Naive thymus-derived CD4-positive, alpha-beta T cell (primary cell): ENCODE measurements at regions not wholly inside any gene's neighbourhood (a gene's known extent, or its start where the extent isn't known, plus 50 kb on each side); places are given as distances from the start of the nearest gene placed in this dataset.

ENCODE experiments used
- ATAC-seq: fragments of 150-1000 bp; cut with Tn5 transposase; 2 replicates; pipeline ENCODE4 v1.10.0; 2021; ENCODE audit warnings: mild to moderate bottlenecking, moderate library complexity
- CTCF ChIA-PET: fragments of 350-600 bp; sonication (Branson Sonifier 250); formaldehyde crosslinking; loops from one replicate; lab custom pipeline; 2021; ENCODE audit warnings: antibody characterized with exemption; lab: Charles Lee
- POLR2A ChIA-PET: fragments of 350-600 bp; sonication (Branson Sonifier 250); formaldehyde crosslinking; loops from one replicate; lab custom pipeline; 2021; ENCODE audit warnings: antibody characterized with exemption, inconsistent platforms; lab: Charles Lee
- DNase-seq, 9 donors: peaks; one replicate each; pipeline versions ENCODE4 v3.0.0 to v3.0.0-alpha.2; 2020 to 2022; ENCODE audit warnings: mixed read lengths in 1 of 9
- H3K27ac ChIP-seq: one replicate; pipeline ENCODE4 v1.7.0; 2013; ENCODE audit warnings: mild to moderate bottlenecking, low read depth, low read length, moderate library complexity
- H3K27me3 ChIP-seq, 2 donors: one replicate each; pipeline ENCODE4 v1.7.0; 2013; ENCODE audit warnings: low read length in 2 of 2, mild to moderate bottlenecking in 2 of 2, moderate library complexity in 2 of 2; ENCODE audit not compliant: control insufficient read depth in 2 of 2, insufficient read depth in 2 of 2
- H3K36me3 ChIP-seq, 3 experiments: 1 replicate in 2 of 3; 2 replicates in 1 of 3; pipeline ENCODE4 v1.7.0; 2013; ENCODE audit warnings: low read length in 3 of 3, mild to moderate bottlenecking in 3 of 3, moderate library complexity in 1 of 3; ENCODE audit not compliant: insufficient read depth in 3 of 3, control insufficient read depth in 2 of 3
- H3K4me1 ChIP-seq, 2 donors: one replicate each; pipeline ENCODE4 v1.7.0; 2013; ENCODE audit warnings: low read length in 2 of 2, mild to moderate bottlenecking in 2 of 2, moderate library complexity in 1 of 2; ENCODE audit not compliant: control insufficient read depth in 2 of 2, insufficient read depth in 2 of 2
- H3K4me3 ChIP-seq: 2 replicates; pipeline ENCODE4 v1.7.0; 2013; ENCODE audit warnings: mild to moderate bottlenecking, low read length
- H3K9me3 ChIP-seq, 3 experiments: 1 replicate in 2 of 3; 2 replicates in 1 of 3; pipeline ENCODE4 v1.7.0; 2013; ENCODE audit warnings: low read length in 3 of 3; ENCODE audit not compliant: control insufficient read depth in 2 of 3
- H3K27ac Mint-ChIP-seq, 9 donors: one replicate each; pipeline ENCODE4 v1.8.0; 2020 to 2022; ENCODE audit warnings: mixed read lengths in 9 of 9, mild to moderate bottlenecking in 8 of 9, moderate library complexity in 5 of 9, inconsistent platforms in 2 of 9
- H3K27me3 Mint-ChIP-seq, 5 donors: one replicate each; pipeline ENCODE4 v1.8.0; 2021 to 2022; ENCODE audit warnings: mixed read lengths in 5 of 5, mild to moderate bottlenecking in 1 of 5
- H3K36me3 Mint-ChIP-seq, 5 donors: one replicate each; pipeline ENCODE4 v1.8.0; 2020 to 2022; ENCODE audit warnings: mixed read lengths in 5 of 5, mild to moderate bottlenecking in 3 of 5, inconsistent platforms in 1 of 5
- H3K4me1 Mint-ChIP-seq, 7 donors: one replicate each; pipeline ENCODE4 v1.8.0; 2020 to 2022; ENCODE audit warnings: mixed read lengths in 7 of 7, mild to moderate bottlenecking in 3 of 7, inconsistent platforms in 1 of 7
- H3K4me3 Mint-ChIP-seq, 10 donors: one replicate each; pipeline ENCODE4 v1.8.0; 2020 to 2022; ENCODE audit warnings: mild to moderate bottlenecking in 10 of 10, mixed read lengths in 10 of 10, moderate library complexity in 6 of 10, inconsistent platforms in 2 of 10
- H3K9me3 Mint-ChIP-seq, 11 donors: one replicate each; pipeline ENCODE4 v1.8.0; 2020 to 2022; ENCODE audit warnings: mixed read lengths in 11 of 11, mild to moderate bottlenecking in 4 of 11, inconsistent platforms in 1 of 11, moderate library complexity in 1 of 11
- intact Hi-C, 2 donors: fragments of 100-400 bp; cut with micrococcal nuclease; formaldehyde crosslinking; loops; one replicate each; pipeline ENCODE4 v1.15.1; 2023

GRCh38 chr17:54836723-54837462 is 63.8 kb upstream of the TOM1L1 start:
- Mint-ChIP-seq H3K36me3 (no peaks in the 10 kb centered on the region), H3K4me3 (no peak overlapping the region), H3K9me3 (peaks cover 0 to 4% (median 0%) of the 10 kb centered on the region in 11 donors), H3K4me1 (no peaks in the 10 kb centered on the region), H3K27ac (no peak overlapping the region), H3K27me3 (peaks cover 0 to 8% (median 4%) of the 10 kb centered on the region in 5 donors)
- H3K27ac ChIP-seq: no peak overlapping the region
- ChIA-PET POLR2A (no interaction called here), CTCF (no interaction called here)
- no peak overlapping the region for H3K4me3 ChIP-seq
- no peaks in the 10 kb centered on the region for H3K4me1 ChIP-seq
- DNase-seq: no peak
- no peak for ATAC-seq
- intact Hi-C loops: no loop called here
- peaks cover 0 to 5% (median 0%) of the 10 kb centered on the region in 3 experiments for H3K9me3 ChIP-seq
- H3K36me3 ChIP-seq: no peaks in the 10 kb centered on the region
- H3K27me3 ChIP-seq: no peaks in the 10 kb centered on the region

GRCh38 chr17:54838651-54839421 is 61.8 kb upstream of the TOM1L1 start:
- Mint-ChIP-seq H3K9me3 (peaks cover 0 to 4% (median 0%) of the 10 kb centered on the region in 11 donors), H3K27ac (no peak overlapping the region), H3K4me1 (no peaks in the 10 kb centered on the region), H3K27me3 (peaks cover 0 to 9% (median 8%) of the 10 kb centered on the region in 5 donors), H3K4me3 (no peak overlapping the region), H3K36me3 (no peaks in the 10 kb centered on the region)
- Histone ChIP-seq H3K27ac (no peak overlapping the region), H3K27me3 (no peaks in the 10 kb centered on the region), H3K36me3 (no peaks in the 10 kb centered on the region), H3K4me3 (no peak overlapping the region), H3K9me3 (peaks cover 0 to 5% (median 0%) of the 10 kb centered on the region in 3 experiments), H3K4me1 (no peaks in the 10 kb centered on the region)
- DNase-seq (no peak), ATAC-seq (no peak)
- intact Hi-C loops: no loop called here
- ChIA-PET CTCF (no interaction called here), POLR2A (no interaction called here)

GRCh38 chr17:54839447-54839846 is 61.2 kb upstream of the TOM1L1 start:
- no peak for ATAC-seq
- intact Hi-C loops: no loop called here
- H3K36me3 Mint-ChIP-seq: no peaks in the 10 kb centered on the region
- H3K4me3 ChIP-seq: no peak overlapping the region
- CTCF ChIA-PET: no interaction called here
- peaks cover 0 to 5% (median 0%) of the 10 kb centered on the region in 3 experiments for H3K9me3 ChIP-seq
- H3K36me3 ChIP-seq: no peaks in the 10 kb centered on the region
- no peaks in the 10 kb centered on the region for H3K4me1 Mint-ChIP-seq
- H3K27ac Mint-ChIP-seq: no peak overlapping the region
- H3K27me3 ChIP-seq: no peaks in the 10 kb centered on the region
- no peak overlapping the region for H3K4me3 Mint-ChIP-seq
- peaks cover 0 to 9% (median 8%) of the 10 kb centered on the region in 5 donors for H3K27me3 Mint-ChIP-seq
- no peak overlapping the region for H3K27ac ChIP-seq
- H3K9me3 Mint-ChIP-seq: peaks cover 0 to 4% (median 0%) of the 10 kb centered on the region in 11 donors
- H3K4me1 ChIP-seq: no peaks in the 10 kb centered on the region
- POLR2A ChIA-PET: no interaction called here
- DNase-seq: no peak

- Mint-ChIP-seq H3K4me3 (no peak overlapping the region), H3K4me1 (no peaks in the 10 kb centered on the region), H3K27ac (no peak overlapping the region), H3K27me3 (peaks cover 0 to 15% (median 9%) of the 10 kb centered on the region in 5 donors), H3K36me3 (no peaks in the 10 kb centered on the region), H3K9me3 (peaks cover 0 to 3% (median 0%) of the 10 kb centered on the region in 11 donors)
- peaks cover 0 to 3% (median 0%) of the 10 kb centered on the region in 3 experiments for H3K9me3 ChIP-seq
- intact Hi-C loops: no loop called here
- no peaks in the 10 kb centered on the region for H3K27me3 ChIP-seq
- no peaks in the 10 kb centered on the region for H3K4me1 ChIP-seq
- H3K4me3 ChIP-seq: no peak overlapping the region
- no peak for ATAC-seq
- DNase-seq: no peak
- H3K27ac ChIP-seq: no peak overlapping the region
- H3K36me3 ChIP-seq: no peaks in the 10 kb centered on the region
- ChIA-PET CTCF (no interaction called here), POLR2A (no interaction called here)
Measured at GRCh38 chr17:54840885-54841591, 59.6 kb upstream of the TOM1L1 start.

GRCh38 chr17:54841656-54842055 is 59.0 kb upstream of the TOM1L1 start:
- intact Hi-C loops: no loop called here
- H3K4me3 Mint-ChIP-seq: no peak overlapping the region
- H3K36me3 ChIP-seq: no peaks in the 10 kb centered on the region
- no peaks in the 10 kb centered on the region for H3K4me1 Mint-ChIP-seq
- ATAC-seq (no peak), DNase-seq (no peak)
- no peak overlapping the region for H3K4me3 ChIP-seq
- no peaks in the 10 kb centered on the region for H3K9me3 ChIP-seq
- H3K36me3 Mint-ChIP-seq: no peaks in the 10 kb centered on the region
- no peak overlapping the region for H3K27ac Mint-ChIP-seq
- no peaks in the 10 kb centered on the region for H3K4me1 ChIP-seq
- CTCF ChIA-PET: no interaction called here
- no peak overlapping the region for H3K27ac ChIP-seq
- POLR2A ChIA-PET: no interaction called here
- H3K9me3 Mint-ChIP-seq: no peaks in the 10 kb centered on the region
- peaks cover 0 to 16% (median 9%) of the 10 kb centered on the region in 5 donors for H3K27me3 Mint-ChIP-seq
- H3K27me3 ChIP-seq: no peaks in the 10 kb centered on the region

GRCh38 chr17:54844233-54844632 is 56.4 kb upstream of the TOM1L1 start:
- no peak for ATAC-seq
- H3K36me3 ChIP-seq: no peaks in the 10 kb centered on the region
- no peaks in the 10 kb centered on the region for H3K4me1 ChIP-seq
- Mint-ChIP-seq H3K27me3 (peaks cover 0 to 11% (median 5%) of the 10 kb centered on the region in 5 donors), H3K4me1 (no peaks in the 10 kb centered on the region), H3K27ac (no peak overlapping the region), H3K9me3 (no peaks in the 10 kb centered on the region), H3K4me3 (no peak overlapping the region), H3K36me3 (no peaks in the 10 kb centered on the region)
- no peaks in the 10 kb centered on the region for H3K27me3 ChIP-seq
- intact Hi-C loops: no loop called here
- no peak for DNase-seq
- no peak overlapping the region for H3K27ac ChIP-seq
- no peak overlapping the region for H3K4me3 ChIP-seq
- no peaks in the 10 kb centered on the region for H3K9me3 ChIP-seq
- CTCF ChIA-PET: no interaction called here
- POLR2A ChIA-PET: no interaction called here
